ENCODE measurements at regions not wholly inside any gene's neighbourhood (a gene's known extent, or its start where the extent isn't known, plus 50 kb on each side); places are given as distances from the start of the nearest gene placed in this dataset.
"Not testable (repeated sequence)": the region's sequence is repeated elsewhere in the genome, so short reads cannot be mapped to it uniquely, and the experiment has no call there.

DNA sequence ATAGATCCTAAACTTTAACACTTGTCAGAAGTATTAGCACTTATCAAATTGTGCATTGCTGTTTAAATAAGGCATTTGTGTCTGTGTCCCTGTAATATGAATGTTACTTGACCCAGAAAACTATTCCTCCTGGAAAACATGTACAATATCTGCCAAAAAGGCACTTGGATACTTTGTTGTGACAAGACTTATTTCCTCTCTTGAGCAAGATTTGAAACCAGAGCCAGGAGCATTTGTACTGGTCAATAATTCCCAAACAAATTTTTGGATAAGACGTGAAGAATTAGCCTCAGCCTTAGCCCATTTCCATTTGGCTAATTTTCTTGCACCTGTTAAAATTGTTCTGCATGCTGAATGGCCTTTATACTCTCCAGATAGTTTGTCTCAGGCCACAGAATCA lies 176.3 kb upstream of the GK2 start:
- Histone ChIP-seq H3K4me1 (ENCODE audit: control insufficient read depth in 2 of 2, insufficient read depth in 2 of 2, low read length in 2 of 2) (no peaks in the 10 kb centered on the region), H3K36me3 (ENCODE audit: control insufficient read depth in 2 of 2, insufficient read depth in 2 of 2, low read length in 1 of 2) (no peaks in the 10 kb centered on the region), H3K27me3 (ENCODE audit: control insufficient read depth in 2 of 2, insufficient read depth in 1 of 2, low read length in 1 of 2) (no peaks in the 10 kb centered on the region), H3K9me3 (ENCODE audit: control insufficient read depth in 2 of 2, insufficient read depth in 1 of 2, low read length in 1 of 2) (no peaks in the 10 kb centered on the region), H3K27ac (ENCODE audit: low read depth in 1 of 2, low read length in 1 of 2) (no peak overlapping the region), H3K4me3 (ENCODE audit: low read length in 2 of 2) (no peak overlapping the region)
- WGBS = 95% methylated on average over 1 of the region's 1 CpG
- DNase-seq (ENCODE audit: low read depth in 6 of 9, low spot score in 9 of 9) = no peak

DNA sequence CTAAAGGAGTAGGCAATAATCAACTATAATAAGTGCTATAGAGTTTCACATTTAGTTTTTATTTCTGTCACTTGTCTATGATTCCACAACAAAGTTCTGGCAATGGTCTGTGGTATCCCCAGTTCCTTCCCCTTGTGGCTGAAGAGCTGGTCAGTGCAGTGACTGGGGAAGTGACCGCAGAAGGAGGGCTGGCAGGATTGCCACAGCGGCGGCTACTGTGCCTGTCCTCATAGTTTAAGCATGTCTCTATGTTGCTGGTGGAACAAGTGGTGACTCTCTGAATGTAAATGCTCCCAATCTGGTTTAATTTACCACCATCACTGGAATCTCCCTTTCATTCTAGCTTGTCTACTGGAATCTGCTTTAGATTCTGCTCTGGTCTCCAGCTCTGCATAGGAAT lies 170.6 kb upstream of the GK2 start:
- WGBS = 52% methylated on average over 3 of the region's 3 CpGs
- DNase-seq (ENCODE audit: low read depth in 6 of 9, low spot score in 9 of 9) = no peak
- no peaks in the 10 kb centered on the region for H3K4me1 ChIP-seq (ENCODE audit: control insufficient read depth in 2 of 2, insufficient read depth in 2 of 2, low read length in 2 of 2)
- H3K27ac ChIP-seq (ENCODE audit: low read depth in 1 of 2, low read length in 1 of 2) = no peak overlapping the region
- no peaks in the 10 kb centered on the region for H3K27me3 ChIP-seq (ENCODE audit: control insufficient read depth in 2 of 2, insufficient read depth in 1 of 2, low read length in 1 of 2)
- H3K4me3 ChIP-seq (ENCODE audit: low read length in 2 of 2) = no peak overlapping the region
- no peaks in the 10 kb centered on the region for H3K9me3 ChIP-seq (ENCODE audit: control insufficient read depth in 2 of 2, insufficient read depth in 1 of 2, low read length in 1 of 2)
- no peaks in the 10 kb centered on the region for H3K36me3 ChIP-seq (ENCODE audit: control insufficient read depth in 2 of 2, insufficient read depth in 2 of 2, low read length in 1 of 2)

DNA sequence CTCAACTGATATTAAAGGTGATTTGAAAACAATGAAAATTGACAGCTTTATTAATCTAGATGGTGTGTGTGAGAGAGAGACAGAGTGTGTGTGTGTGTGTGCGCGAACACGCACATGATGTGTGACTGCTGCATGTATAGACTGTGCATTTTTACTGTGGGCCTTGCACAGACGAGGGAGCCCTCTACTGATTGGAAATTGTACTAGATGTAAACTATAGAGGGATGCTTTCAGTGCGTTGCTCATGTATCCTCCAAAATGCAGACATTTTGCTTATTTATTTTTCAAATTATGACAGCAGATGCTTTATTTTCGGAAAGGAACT lies 168.4 kb upstream of the GK2 start:
- no peaks in the 10 kb centered on the region for H3K36me3 ChIP-seq (ENCODE audit: control insufficient read depth in 2 of 2, insufficient read depth in 2 of 2, low read length in 1 of 2)
- no peak overlapping the region for H3K27ac ChIP-seq (ENCODE audit: low read depth in 1 of 2, low read length in 1 of 2)
- no peaks in the 10 kb centered on the region for H3K9me3 ChIP-seq (ENCODE audit: control insufficient read depth in 2 of 2, insufficient read depth in 1 of 2, low read length in 1 of 2)
- H3K4me3 ChIP-seq (ENCODE audit: low read length in 2 of 2) = no peak overlapping the region
- H3K4me1 ChIP-seq (ENCODE audit: control insufficient read depth in 2 of 2, insufficient read depth in 2 of 2, low read length in 2 of 2) = no peaks in the 10 kb centered on the region
- H3K27me3 ChIP-seq (ENCODE audit: control insufficient read depth in 2 of 2, insufficient read depth in 1 of 2, low read length in 1 of 2) = no peaks in the 10 kb centered on the region
- 39% methylated on average over 6 of the region's 6 CpGs for WGBS
- peak in 4 of 9 donors; percentile 11 to 52 (median 24) for DNase-seq (ENCODE audit: low read depth in 6 of 9, low spot score in 9 of 9)

DNA sequence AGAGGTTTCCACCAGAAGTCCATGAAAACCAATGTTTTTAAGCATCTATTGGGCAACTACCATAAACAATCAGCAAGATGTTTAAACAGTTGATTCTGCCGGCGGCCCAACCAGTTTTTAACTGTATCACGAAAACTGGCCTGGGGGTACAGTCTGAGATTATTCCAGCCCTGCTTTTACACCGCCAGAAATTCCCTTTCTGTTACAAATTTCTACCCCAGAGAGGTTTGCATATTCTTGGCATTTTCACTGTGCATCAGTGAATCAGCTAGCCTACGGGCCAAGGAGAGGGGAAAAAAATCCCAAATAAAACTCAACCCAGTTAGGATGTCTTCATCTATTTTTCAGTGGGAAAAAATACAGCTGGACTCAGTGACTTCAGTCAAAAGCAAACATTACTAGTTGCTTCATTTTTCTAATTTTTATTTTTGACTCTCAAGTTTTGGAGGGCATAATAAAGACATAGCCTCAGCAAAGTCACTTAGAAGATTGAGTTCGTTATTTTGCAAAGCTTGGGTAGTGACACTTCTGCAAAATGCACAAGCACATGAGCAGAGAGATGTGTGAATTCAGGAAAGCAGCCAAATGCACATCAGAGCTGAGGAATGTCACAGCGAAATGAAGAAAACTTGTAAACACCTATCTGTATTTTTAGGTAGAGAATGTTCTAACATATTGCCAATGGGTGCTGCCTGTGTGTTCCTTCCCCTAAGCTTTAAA lies 167.8 kb upstream of the GK2 start:
- Histone ChIP-seq H3K4me1 (ENCODE audit: control insufficient read depth in 2 of 2, insufficient read depth in 2 of 2, low read length in 2 of 2) (no peaks in the 10 kb centered on the region), H3K9me3 (ENCODE audit: control insufficient read depth in 2 of 2, insufficient read depth in 1 of 2, low read length in 1 of 2) (no peaks in the 10 kb centered on the region), H3K27ac (ENCODE audit: low read depth in 1 of 2, low read length in 1 of 2) (no peak overlapping the region), H3K36me3 (ENCODE audit: control insufficient read depth in 2 of 2, insufficient read depth in 2 of 2, low read length in 1 of 2) (no peaks in the 10 kb centered on the region), H3K27me3 (ENCODE audit: control insufficient read depth in 2 of 2, insufficient read depth in 1 of 2, low read length in 1 of 2) (no peaks in the 10 kb centered on the region), H3K4me3 (ENCODE audit: low read length in 2 of 2) (no peak overlapping the region)
- 96% methylated on average over 7 of the region's 7 CpGs for WGBS
- no peak for DNase-seq (ENCODE audit: low read depth in 6 of 9, low spot score in 9 of 9)

DNA sequence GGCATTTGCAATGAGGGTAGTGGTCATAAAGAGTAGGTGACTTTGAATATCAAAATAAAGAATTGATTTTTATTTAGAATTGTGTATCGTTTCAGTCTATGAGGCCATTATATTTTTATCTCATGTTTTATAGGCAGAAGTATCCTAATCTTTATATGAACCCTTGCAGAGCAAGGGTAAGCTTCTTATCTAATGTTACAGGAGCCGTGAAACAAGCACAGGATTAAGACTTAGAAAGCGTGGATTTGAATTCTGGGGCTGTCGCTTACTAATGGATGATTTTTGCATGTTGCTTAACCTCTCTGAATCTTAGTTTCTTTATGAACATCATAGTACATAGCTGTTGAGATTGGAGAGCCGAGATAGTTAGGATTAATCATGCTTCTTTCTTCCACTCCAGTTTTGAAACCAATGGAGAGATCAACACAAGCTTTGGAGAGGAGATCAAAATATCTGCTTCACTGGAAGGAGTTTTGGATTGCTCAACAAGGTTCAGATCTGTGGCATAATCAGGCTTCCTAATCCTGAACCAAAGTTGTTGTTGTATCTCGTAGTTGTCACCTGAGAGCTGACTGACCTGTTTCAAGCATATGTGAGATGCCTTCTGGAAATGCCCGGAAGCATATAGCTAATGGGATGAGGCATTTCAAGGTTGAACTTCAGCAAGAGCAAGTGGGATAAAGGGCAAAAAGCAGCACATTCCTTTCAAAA lies 166.9 kb upstream of the GK2 start:
- Histone ChIP-seq H3K9me3 (ENCODE audit: control insufficient read depth in 2 of 2, insufficient read depth in 1 of 2, low read length in 1 of 2) (no peaks in the 10 kb centered on the region), H3K4me1 (ENCODE audit: control insufficient read depth in 2 of 2, insufficient read depth in 2 of 2, low read length in 2 of 2) (no peaks in the 10 kb centered on the region), H3K36me3 (ENCODE audit: control insufficient read depth in 2 of 2, insufficient read depth in 2 of 2, low read length in 1 of 2) (no peaks in the 10 kb centered on the region), H3K27me3 (ENCODE audit: control insufficient read depth in 2 of 2, insufficient read depth in 1 of 2, low read length in 1 of 2) (no peaks in the 10 kb centered on the region), H3K4me3 (ENCODE audit: low read length in 2 of 2) (no peak overlapping the region), H3K27ac (ENCODE audit: low read depth in 1 of 2, low read length in 1 of 2) (no peak overlapping the region)
- DNase-seq (ENCODE audit: low read depth in 6 of 9, low spot score in 9 of 9) = no peak
- WGBS = 96% methylated on average over 7 of the region's 7 CpGs

DNA sequence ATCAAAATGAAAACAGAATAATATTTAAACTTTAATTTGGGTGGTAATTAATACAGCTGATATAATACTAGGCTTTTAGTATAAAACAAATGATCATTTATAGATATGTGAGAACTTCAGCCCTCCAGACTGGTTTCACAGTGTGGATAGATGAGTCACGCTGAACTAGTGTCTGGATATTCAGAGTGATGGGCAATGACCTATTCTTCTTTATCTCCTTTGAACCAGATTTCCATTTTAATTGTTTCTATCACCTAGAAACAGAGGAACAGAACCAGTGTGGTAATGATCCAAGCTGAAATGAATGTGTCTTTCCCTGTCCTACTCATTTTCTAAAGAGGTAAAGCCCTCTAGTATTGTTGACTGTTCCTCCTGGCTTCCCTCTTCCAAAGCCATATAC lies 155.2 kb upstream of the GK2 start:
- 96% methylated on average over 1 of the region's 1 CpG for WGBS
- no peak for DNase-seq (ENCODE audit: low read depth in 6 of 9, low spot score in 9 of 9)
- no peaks in the 10 kb centered on the region for H3K27me3 ChIP-seq (ENCODE audit: control insufficient read depth in 2 of 2, insufficient read depth in 1 of 2, low read length in 1 of 2)
- H3K27ac ChIP-seq (ENCODE audit: low read depth in 1 of 2, low read length in 1 of 2) = no peak overlapping the region
- no peak overlapping the region for H3K4me3 ChIP-seq (ENCODE audit: low read length in 2 of 2)
- no peaks in the 10 kb centered on the region for H3K9me3 ChIP-seq (ENCODE audit: control insufficient read depth in 2 of 2, insufficient read depth in 1 of 2, low read length in 1 of 2)
- no peaks in the 10 kb centered on the region for H3K36me3 ChIP-seq (ENCODE audit: control insufficient read depth in 2 of 2, insufficient read depth in 2 of 2, low read length in 1 of 2)
- H3K4me1 ChIP-seq (ENCODE audit: control insufficient read depth in 2 of 2, insufficient read depth in 2 of 2, low read length in 2 of 2) = no peaks in the 10 kb centered on the region

DNA sequence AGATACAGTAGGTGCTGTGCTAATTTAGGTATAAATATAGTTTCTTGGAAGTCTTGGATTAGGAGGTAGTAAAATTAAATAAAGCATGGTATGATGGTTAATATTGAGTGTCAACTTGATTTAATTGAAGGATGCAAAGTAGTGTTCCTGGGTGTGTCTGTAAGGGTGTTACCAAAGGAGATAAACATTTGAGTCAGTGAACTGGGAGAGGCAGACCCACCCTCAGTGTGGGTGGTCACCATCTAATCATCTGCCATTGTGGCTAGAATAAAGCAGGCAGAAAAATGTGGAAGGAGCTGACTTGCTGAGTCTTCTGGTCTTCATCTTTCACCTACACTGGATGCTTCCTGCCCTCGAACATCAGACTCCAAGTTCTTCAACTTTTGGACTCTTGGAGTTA lies 153.7 kb upstream of the GK2 start:
- DNase-seq (ENCODE audit: low read depth in 6 of 9, low spot score in 9 of 9) = no peak
- WGBS = 93% methylated on average over 1 of the region's 1 CpG
- Histone ChIP-seq H3K36me3 (ENCODE audit: control insufficient read depth in 2 of 2, insufficient read depth in 2 of 2, low read length in 1 of 2) (no peaks in the 10 kb centered on the region), H3K9me3 (ENCODE audit: control insufficient read depth in 2 of 2, insufficient read depth in 1 of 2, low read length in 1 of 2) (no peaks in the 10 kb centered on the region), H3K27ac (ENCODE audit: low read depth in 1 of 2, low read length in 1 of 2) (no peak overlapping the region), H3K4me3 (ENCODE audit: low read length in 2 of 2) (no peak overlapping the region), H3K27me3 (ENCODE audit: control insufficient read depth in 2 of 2, insufficient read depth in 1 of 2, low read length in 1 of 2) (no peaks in the 10 kb centered on the region), H3K4me1 (ENCODE audit: control insufficient read depth in 2 of 2, insufficient read depth in 2 of 2, low read length in 2 of 2) (no peaks in the 10 kb centered on the region)

DNA sequence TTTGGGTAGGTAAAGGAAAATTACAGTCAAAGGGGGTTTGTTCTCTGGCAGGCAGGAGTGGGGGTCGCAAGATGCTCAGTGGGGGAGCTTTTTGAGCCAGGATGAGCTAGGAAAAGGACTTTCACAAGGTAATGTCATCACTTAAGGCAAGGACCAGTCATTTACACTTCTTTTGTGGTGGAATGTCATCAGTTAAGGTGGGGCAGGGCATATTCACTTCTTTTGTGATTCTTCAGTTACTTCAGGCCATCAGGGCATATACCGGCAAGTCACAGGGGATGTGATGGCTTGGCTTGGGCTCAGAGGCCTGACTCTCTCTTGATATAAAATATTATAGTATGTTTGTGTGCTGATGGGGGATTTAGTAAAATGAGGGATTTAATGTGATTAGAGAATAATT lies 151.4 kb upstream of the GK2 start:
- not testable (repeated sequence) for H3K9me3 ChIP-seq (ENCODE audit: control insufficient read depth in 2 of 2, insufficient read depth in 1 of 2, low read length in 1 of 2); H3K4me3 ChIP-seq (ENCODE audit: low read length in 2 of 2); H3K36me3 ChIP-seq (ENCODE audit: control insufficient read depth in 2 of 2, insufficient read depth in 2 of 2, low read length in 1 of 2); H3K27ac ChIP-seq (ENCODE audit: low read depth in 1 of 2, low read length in 1 of 2); DNase-seq (ENCODE audit: low read depth in 6 of 9, low spot score in 9 of 9); H3K27me3 ChIP-seq (ENCODE audit: control insufficient read depth in 2 of 2, insufficient read depth in 1 of 2, low read length in 1 of 2); H3K4me1 ChIP-seq (ENCODE audit: control insufficient read depth in 2 of 2, insufficient read depth in 2 of 2, low read length in 2 of 2)
- WGBS = 97% methylated on average over 2 of the region's 2 CpGs

DNA sequence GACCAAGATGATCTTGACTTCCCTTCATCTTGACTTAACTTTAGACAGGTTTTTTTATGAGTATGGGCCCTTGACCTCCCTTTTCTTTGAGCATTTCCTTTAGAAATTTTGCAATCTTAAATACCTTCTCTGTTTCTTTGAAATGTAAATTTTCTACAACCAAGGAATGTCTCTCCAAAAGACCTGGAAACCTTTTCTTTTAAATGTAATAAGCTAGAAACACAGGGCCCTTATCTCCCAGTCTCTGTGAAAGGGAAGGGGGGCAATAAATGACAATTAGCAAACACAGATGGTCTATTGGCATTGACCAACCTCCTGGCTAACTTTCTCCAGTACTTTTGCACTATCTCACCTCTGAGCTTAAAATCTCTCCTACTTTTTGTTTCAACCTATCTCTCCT lies 144.3 kb upstream of the GK2 start:
- Histone ChIP-seq H3K4me3 (ENCODE audit: low read length in 2 of 2) (no peak overlapping the region), H3K27me3 (ENCODE audit: control insufficient read depth in 2 of 2, insufficient read depth in 1 of 2, low read length in 1 of 2) (no peaks in the 10 kb centered on the region), H3K27ac (ENCODE audit: low read depth in 1 of 2, low read length in 1 of 2) (no peak overlapping the region), H3K36me3 (ENCODE audit: control insufficient read depth in 2 of 2, insufficient read depth in 2 of 2, low read length in 1 of 2) (no peaks in the 10 kb centered on the region), H3K4me1 (ENCODE audit: control insufficient read depth in 2 of 2, insufficient read depth in 2 of 2, low read length in 2 of 2) (no peaks in the 10 kb centered on the region), H3K9me3 (ENCODE audit: control insufficient read depth in 2 of 2, insufficient read depth in 1 of 2, low read length in 1 of 2) (no peaks in the 10 kb centered on the region)
- DNase-seq (ENCODE audit: low read depth in 6 of 9, low spot score in 9 of 9) = no peak
